ENCODE measurements at regions not wholly inside any gene's neighbourhood (a gene's known extent, or its start where the extent isn't known, plus 50 kb on each side); places are given as distances from the start of the nearest gene placed in this dataset.

DNA sequence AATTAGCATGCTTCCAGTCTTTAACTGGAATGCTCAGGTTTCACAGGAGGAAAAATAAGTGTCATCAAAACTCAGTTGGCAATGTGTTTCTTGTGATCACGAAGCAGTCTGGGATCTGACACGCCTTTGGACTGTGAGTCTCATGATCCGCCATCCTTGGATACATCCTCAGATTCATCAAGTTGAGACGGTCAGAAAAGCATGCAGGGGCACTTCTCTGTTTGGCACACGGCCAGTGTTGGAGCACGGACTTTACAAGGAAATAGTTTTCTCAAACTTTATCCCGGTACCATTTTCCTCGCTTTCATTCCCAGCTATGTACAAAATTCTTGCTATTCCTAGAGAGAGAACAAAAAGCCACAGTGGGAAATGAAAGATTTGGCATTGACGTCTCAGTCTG, 88.4 kb upstream of the PARP11 start:
- Histone ChIP-seq H3K9ac (ENCODE audit: low read length) (no peak overlapping the region), H3K27me3 (ENCODE audit: low read length) (no peaks in the 10 kb centered on the region; the same call in 1 of the 2 replicates), H3K36me3 (ENCODE audit: low read length) (no peaks in the 10 kb centered on the region), H3K9me3 (ENCODE audit: insufficient read depth, low read length) (no peaks in the 10 kb centered on the region), H4K20me1 (ENCODE audit: low read depth, low read length) (no peaks in the 10 kb centered on the region), H3K27ac (ENCODE audit: low read depth, low read length) (no peak overlapping the region), H2AFZ (ENCODE audit: low read depth, low read length, severe bottlenecking) (no peak overlapping the region), H3K9me2 (replicated peaks; ENCODE audit: insufficient read depth, low read length) (no peaks in the 10 kb centered on the region), H3F3A (ENCODE audit: insufficient read depth) (no peaks in the 10 kb centered on the region), H3K79me2 (ENCODE audit: insufficient read depth, low read length) (no peaks in the 10 kb centered on the region), H3K4me2 (ENCODE audit: low read depth, low read length, poor library complexity, severe bottlenecking) (no peak overlapping the region), H3K4me3 (ENCODE audit: insufficient read depth, low read length, poor library complexity, severe bottlenecking) (no peak overlapping the region)
- no peak for TF ChIP-seq EZH2phosphoT487 (conservative IDR thresholded peaks at IDR 0.05; ENCODE audit: low read length)
- TF ChIP-seq, protein P1, sequence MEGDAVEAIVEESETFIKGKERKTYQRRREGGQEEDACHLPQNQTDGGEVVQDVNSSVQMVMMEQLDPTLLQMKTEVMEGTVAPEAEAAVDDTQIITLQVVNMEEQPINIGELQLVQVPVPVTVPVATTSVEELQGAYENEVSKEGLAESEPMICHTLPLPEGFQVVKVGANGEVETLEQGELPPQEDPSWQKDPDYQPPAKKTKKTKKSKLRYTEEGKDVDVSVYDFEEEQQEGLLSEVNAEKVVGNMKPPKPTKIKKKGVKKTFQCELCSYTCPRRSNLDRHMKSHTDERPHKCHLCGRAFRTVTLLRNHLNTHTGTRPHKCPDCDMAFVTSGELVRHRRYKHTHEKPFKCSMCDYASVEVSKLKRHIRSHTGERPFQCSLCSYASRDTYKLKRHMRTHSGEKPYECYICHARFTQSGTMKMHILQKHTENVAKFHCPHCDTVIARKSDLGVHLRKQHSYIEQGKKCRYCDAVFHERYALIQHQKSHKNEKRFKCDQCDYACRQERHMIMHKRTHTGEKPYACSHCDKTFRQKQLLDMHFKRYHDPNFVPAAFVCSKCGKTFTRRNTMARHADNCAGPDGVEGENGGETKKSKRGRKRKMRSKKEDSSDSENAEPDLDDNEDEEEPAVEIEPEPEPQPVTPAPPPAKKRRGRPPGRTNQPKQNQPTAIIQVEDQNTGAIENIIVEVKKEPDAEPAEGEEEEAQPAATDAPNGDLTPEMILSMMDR (IDR thresholded peaks at IDR 0.05; ENCODE audit: insufficient read depth, low read length, poor library complexity, severe bottlenecking) = no peak

DNA sequence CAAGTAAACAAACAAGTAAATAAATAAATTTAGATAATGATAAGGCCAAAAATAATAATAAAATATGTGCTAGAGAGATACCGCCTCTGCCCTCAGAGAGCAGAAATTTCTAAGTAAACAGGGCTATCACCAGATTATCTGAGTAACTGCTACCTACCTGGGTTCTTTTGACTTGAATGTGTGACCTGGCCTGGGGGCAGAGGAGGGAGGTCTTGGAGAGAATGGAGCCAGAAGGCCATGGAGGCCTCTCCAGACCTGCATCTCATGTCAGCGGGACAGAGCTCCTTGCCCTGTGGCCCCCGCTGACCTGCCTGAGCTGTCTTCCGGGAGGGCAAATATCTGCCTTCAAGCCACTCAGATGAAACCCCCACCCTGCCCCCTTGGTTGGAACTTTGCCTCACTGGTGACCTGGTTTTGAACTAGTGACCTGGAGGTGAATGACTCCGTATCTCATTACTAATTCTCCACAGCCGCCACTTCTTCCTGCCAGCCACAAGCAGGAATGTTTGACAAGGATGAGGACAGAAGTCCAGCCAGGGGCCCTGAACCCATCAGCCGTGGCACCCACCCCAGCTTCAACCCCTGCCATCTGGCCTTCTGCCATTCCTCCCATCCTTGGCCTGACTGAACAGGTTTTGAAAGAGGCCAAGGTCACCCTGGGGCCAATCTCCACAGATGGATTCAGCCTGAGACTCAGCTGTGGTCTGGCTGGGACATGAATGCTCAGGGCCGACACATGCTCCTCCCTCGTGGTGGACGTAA, 86.8 kb upstream of the PARP11 start:
- no peaks in the 10 kb centered on the region; the same call in 1 of the 2 replicates for H3K27me3 ChIP-seq (ENCODE audit: low read length)
- H3K79me2 ChIP-seq (ENCODE audit: insufficient read depth, low read length) = no peaks in the 10 kb centered on the region
- TF ChIP-seq, protein P1 (IDR thresholded peaks at IDR 0.05; ENCODE audit: insufficient read depth, low read length, poor library complexity, severe bottlenecking) = no peak
- no peak for TF ChIP-seq EZH2phosphoT487 (conservative IDR thresholded peaks at IDR 0.05; ENCODE audit: low read length)
- H3K27ac ChIP-seq (ENCODE audit: low read depth, low read length) = no peak overlapping the region
- no peaks in the 10 kb centered on the region for H3F3A ChIP-seq (ENCODE audit: insufficient read depth)
- no peak overlapping the region for H2AFZ ChIP-seq (ENCODE audit: low read depth, low read length, severe bottlenecking)
- no peak overlapping the region for H3K4me2 ChIP-seq (ENCODE audit: low read depth, low read length, poor library complexity, severe bottlenecking)
- H3K36me3 ChIP-seq (ENCODE audit: low read length) = no peaks in the 10 kb centered on the region
- H4K20me1 ChIP-seq (ENCODE audit: low read depth, low read length) = no peaks in the 10 kb centered on the region
- H3K4me3 ChIP-seq (ENCODE audit: insufficient read depth, low read length, poor library complexity, severe bottlenecking) = no peak overlapping the region
- no peak overlapping the region for H3K9ac ChIP-seq (ENCODE audit: low read length)
- no peaks in the 10 kb centered on the region for H3K9me2 ChIP-seq (replicated peaks; ENCODE audit: insufficient read depth, low read length)
- no peaks in the 10 kb centered on the region for H3K9me3 ChIP-seq (ENCODE audit: insufficient read depth, low read length)

DNA sequence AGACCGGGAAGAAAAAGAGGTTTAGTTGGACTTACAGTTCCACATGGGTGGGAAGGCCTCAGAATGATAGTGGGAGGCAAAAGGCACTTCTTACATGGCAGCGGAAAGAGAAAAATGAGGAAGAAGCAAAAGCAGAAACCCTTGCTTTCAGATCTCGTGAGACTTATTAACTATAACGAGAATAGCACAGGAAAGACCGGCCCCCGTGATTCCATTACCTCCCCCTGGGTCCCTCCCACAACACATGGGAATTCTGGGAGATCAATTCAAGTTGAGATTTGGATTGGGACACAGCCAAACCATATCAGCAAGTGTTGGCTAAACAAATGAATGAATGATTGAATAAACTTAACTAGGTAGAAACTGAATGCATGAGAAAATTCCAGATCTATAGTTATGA, 85.3 kb upstream of the PARP11 start:
- no peaks in the 10 kb centered on the region for H3K9me3 ChIP-seq (ENCODE audit: insufficient read depth, low read length)
- H3K36me3 ChIP-seq (ENCODE audit: low read length) = no peaks in the 10 kb centered on the region
- no peak overlapping the region for H2AFZ ChIP-seq (ENCODE audit: low read depth, low read length, severe bottlenecking)
- H3K4me3 ChIP-seq (ENCODE audit: insufficient read depth, low read length, poor library complexity, severe bottlenecking) = no peak overlapping the region
- H3K9me2 ChIP-seq (replicated peaks; ENCODE audit: insufficient read depth, low read length) = no peaks in the 10 kb centered on the region
- H3K27ac ChIP-seq (ENCODE audit: low read depth, low read length) = no peak overlapping the region
- no peaks in the 10 kb centered on the region for H4K20me1 ChIP-seq (ENCODE audit: low read depth, low read length)
- no peaks in the 10 kb centered on the region; the same call in 1 of the 2 replicates for H3K27me3 ChIP-seq (ENCODE audit: low read length)
- H3F3A ChIP-seq (ENCODE audit: insufficient read depth) = no peaks in the 10 kb centered on the region
- H3K79me2 ChIP-seq (ENCODE audit: insufficient read depth, low read length) = no peaks in the 10 kb centered on the region
- no peak overlapping the region for H3K4me2 ChIP-seq (ENCODE audit: low read depth, low read length, poor library complexity, severe bottlenecking)
- no peak overlapping the region for H3K9ac ChIP-seq (ENCODE audit: low read length)
- TF ChIP-seq, protein P1 (IDR thresholded peaks at IDR 0.05; ENCODE audit: insufficient read depth, low read length, poor library complexity, severe bottlenecking) = no peak
- no peak for TF ChIP-seq EZH2phosphoT487 (conservative IDR thresholded peaks at IDR 0.05; ENCODE audit: low read length)

Measured in SU-DHL-6 (cell line).